GM21576 (cell line): ENCODE measurements at regions not wholly inside any gene's neighbourhood (a gene's known extent, or its start where the extent isn't known, plus 50 kb on each side); places are given as distances from the start of the nearest gene placed in this dataset.
A peak's percentile ranks its signal among the peaks of the same experiment; 100 is the strongest.
"Not testable (repeated sequence)": the region's sequence is repeated elsewhere in the genome, so short reads cannot be mapped to it uniquely, and the experiment has no call there.

Experiments used
- ATAC-seq: cut with Tn5 transposase; IDR thresholded peaks from one replicate; pipeline ENCODE4 v1.9.1; 2021; ENCODE audit warnings: mild to moderate bottlenecking, moderate library complexity; ENCODE audit not compliant: unreplicated experiment

- ATAC-seq: no peak
These were observed 310.9 kb upstream of the MAOA start for GRCh38 chrX:43345166-43345565.

DNA sequence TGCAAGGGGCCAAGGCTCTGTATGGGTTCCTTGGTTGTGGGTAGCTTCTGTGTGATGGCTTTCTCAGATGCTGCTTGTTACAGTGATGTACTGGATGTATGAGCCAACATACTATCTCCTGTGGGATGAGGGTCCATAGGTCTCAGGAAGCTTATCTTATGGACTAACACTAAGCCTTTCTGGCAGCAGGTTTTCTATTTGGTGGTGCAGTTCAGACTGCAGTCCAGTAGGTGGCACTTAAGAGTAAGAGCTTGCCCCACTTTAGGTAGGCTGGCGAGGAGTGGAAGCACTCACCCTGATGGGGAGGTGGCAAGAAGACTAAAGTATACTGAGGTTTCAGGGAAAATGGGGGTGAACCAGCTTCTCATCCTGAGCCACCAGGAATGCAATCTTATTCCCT is 306.7 kb upstream of the MAOA start:
- peak; percentile 56 for ATAC-seq

DNA sequence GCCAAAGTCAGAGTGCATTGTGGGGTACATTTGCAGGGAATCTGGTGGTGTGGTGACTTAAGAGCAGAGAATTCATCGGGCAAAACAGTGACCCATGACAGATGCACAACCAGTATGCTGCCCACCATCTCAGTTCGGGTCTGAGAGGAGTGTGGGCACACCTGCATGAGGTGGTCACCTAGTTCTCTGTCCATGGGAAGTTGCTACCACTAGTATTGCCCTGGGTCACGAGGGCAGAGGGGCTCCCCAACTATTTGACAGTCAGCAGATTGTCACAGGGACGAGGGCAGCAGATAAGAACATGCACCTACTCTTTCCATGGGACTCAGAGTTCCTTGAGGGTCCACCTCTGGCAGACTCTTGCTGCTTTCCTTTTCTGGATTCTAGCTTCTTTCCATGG is 305.2 kb upstream of the MAOA start:
- ATAC-seq: no peak

DNA sequence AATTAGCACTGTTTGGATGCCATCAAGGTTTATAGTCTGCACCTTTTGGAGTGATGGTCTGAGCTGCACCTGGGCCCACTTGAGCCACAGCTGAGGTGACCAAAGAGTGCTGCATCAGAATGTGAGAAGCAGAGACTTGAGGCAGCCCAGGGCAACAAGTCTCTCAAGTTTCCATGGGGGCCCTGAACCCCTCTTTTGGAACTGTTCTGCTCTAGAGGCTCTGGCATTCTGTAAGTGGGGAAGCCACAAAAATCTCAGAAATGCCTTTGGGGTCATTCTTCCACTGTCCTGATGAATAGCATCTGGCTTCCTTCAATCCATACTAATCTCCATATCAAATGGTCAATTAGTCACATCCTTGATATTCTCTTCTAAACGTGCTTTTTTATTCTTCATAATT is 298.4 kb upstream of the MAOA start:
- no peak for ATAC-seq

GRCh38 chrX:43373032-43373431 is 283.1 kb upstream of the MAOA start:
- ATAC-seq: no peak

- no peak for ATAC-seq
These were observed 281.0 kb upstream of the MAOA start for GRCh38 chrX:43375136-43375535.

DNA sequence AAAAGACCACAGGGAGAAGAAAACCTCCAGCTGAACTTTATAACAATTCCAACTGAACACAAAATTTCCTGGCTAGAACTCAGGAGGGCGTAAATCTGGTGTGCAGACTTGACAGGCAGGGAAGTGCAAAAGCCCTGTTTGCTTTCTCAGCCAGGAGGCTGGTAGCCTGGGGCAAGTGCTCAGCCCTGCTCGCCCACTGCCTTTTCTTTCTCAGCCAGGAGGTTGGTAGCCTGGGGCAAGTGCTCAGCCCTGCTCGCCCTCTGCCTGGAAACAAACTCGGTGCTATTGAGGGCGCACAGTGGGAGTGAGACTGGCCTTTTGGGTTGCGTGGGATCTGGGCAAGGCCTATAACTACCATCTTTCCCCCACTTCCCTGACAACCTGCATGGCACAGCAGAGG is 275.4 kb upstream of the MAOA start:
- no peak for ATAC-seq

DNA sequence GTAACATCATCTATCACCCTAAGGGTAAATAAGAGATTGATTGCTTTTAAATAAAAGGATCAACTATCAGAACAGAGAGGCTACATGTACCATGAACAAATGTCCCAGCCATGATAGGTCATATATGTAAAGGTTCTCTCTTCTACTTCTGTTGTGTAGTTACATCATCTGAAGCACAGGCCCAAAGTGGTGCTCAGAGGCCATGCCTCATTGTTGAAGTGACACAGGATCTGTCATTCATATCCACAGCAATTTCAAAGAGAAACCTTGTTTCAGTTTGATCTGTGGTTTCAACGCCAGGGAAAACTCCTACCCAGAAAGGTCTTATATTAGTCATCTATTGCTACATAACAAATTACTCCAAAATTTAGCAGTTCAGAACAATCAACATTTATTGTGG is 269.2 kb upstream of the MAOA start:
- no peak for ATAC-seq

GRCh38 chrX:43405191-43405590 is 250.9 kb upstream of the MAOA start:
- ATAC-seq: no peak

DNA sequence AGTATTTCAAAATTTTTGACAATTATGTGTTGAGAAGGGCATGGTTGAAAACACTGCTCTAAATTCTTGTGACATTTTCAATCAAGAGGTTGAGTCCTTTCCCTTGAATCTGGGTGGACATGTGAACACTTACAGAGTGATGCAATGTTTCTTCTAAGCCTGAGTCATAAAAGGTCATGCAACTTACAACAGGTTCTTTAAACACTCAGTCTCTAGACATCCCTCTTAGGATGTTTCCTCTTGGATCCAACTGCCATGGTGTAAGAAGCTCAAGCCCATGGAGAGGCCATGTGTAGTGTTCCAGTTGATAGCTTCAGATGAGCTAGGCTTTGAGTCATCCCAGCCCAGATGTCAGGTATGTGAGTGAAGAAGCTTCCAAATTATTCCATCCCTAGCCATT is 232.2 kb upstream of the MAOA start:
- ATAC-seq: no peak

DNA sequence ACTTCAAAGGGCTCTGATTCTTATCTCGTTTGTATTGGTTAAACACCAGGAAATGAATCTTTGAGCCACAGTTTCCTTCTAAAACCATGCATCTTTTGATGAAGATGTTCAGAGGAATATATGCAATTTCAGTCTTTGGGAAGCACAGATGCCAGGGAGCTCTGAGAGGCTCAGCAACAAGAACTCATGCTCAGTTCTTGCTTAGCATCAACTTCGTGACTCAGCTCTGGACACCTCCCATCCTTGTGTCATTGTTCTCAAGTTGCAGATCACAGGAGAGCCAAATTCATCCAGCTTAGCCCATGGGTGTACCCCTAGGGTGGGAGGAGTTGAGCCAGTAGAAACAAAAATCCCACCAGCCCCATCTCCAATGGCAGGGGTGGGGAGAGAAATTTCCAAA is 219.6 kb upstream of the MAOA start:
- ATAC-seq: no peak

DNA sequence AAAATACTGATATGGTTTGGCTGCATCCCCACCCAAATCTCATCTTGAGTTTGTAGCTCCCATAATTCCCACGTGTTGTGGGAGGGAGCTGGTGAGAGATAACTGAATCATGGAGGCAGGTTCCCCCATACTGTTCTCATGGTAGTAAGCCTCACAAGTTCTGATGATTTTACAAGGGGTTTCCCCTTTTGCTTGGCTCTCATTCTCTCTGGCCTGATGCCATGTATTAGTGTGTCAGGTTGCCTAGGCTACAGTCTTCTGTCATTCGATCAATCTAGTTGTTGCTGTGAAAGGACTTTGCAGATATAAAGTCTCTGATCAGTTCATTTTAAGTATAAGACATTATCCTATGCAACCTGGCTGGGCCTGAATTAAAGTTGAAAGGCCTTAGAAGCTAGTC is 209.3 kb upstream of the MAOA start:
- no peak for ATAC-seq

DNA sequence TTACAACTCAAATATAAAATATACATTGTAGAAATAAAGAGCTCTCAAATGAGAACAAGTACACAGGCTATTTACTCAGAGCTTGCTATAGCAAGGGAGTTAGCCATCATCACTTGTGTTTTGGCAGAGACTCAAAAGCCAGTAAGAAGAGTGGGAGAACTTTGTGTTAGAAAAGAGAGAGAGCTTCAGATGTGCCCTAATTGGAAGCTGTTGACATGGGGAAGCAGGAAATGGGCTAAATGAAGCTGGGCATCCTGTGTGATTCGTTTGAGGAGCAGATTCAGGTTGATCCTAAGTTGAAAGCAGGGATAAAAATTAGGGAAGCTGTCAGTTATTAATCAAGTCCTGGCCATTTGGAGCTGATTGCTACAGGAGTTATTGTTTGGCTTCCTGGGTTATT is 207.4 kb upstream of the MAOA start:
- no peak for ATAC-seq

- no peak for ATAC-seq
These were observed 205.7 kb upstream of the MAOA start for GRCh38 chrX:43450355-43450754.

DNA sequence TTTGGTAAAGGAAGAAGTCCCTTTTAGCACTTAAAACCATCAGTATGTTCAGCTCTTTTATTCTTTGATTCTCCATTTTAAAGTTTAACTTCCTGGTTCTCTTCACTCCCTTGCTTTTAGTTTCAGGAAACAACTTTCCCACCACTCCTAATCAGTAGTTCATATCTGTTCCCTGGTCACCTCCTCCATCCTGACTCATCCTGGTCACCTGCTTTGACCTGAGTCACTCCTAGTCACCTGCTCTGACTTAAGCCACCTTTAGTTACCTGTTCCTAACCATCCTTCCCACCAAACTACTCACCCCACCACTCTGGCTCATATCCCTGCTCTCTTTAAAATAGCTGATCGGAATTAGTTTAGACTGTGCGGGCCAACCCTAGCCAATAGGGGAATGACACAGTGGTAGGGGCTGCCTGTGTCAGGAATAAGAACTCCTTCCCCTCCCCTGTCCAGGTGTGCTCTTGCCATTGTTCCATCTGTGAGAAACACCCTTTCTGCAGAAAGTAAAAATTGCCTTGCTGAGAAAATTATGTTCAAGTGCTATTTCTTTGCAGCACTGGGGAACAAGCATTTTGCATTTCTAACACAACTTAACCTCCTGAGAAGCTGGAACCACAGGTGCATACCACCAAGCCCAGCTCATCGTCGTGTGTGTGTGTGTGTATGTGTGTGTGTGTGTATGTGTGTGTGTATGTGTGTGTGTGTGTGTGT is 204.0 kb upstream of the MAOA start:
- ATAC-seq: not testable (repeated sequence)

DNA sequence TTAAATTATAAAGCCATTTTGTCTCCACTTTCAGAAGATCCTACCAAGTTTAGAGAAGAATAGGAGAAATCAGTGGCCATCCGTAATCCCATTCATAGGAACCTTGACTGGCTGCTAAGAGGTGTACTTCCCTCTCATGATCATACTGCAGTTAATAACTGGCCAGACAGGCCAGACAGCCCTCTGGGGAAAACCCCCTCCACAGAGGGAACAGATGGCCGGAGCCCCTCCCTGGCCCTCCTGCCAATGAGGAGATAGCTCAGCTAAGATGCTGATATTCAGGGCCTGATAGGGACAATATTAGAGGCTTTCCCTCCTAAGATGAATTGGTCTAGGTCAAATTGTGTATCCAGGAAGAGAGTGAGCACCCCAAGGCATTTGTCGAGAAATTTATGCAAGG is 200.0 kb upstream of the MAOA start:
- ATAC-seq: no peak

GRCh38 chrX:43456906-43457305 is 199.2 kb upstream of the MAOA start:
- no peak for ATAC-seq

GRCh38 chrX:43467608-43468234 is 188.4 kb upstream of the MAOA start:
- ATAC-seq: no peak

DNA sequence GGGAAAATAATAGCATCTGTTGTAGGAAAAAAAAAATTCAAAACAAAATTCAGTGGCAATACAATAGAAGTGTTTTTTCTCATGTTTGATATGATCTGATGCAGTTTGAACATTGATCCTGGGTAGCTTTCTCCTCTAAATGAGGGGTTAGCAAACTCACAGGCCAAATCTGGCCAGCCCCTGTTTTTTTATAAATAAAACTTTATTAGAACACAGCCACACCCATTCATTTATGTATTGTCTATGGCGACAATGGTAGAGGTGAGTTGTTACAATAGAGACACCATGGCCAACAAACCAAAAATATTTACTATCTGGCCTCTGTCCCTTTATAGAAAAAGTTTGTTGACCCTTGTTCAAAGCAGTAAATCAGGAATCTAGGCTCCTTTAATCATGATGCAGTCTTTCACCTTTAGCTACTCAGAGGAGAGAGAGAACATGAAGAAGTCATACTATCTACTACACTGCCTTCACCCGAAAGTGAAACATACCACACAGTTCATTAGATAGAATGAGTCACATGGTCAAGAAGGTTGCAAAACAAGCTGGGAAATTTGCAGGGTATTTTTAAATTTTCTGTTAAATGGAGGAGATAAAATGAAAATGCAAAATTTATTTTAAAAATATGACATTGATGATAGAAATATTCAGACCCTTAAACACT is 186.6 kb upstream of the MAOA start:
- no peak for ATAC-seq

GRCh38 chrX:43474321-43474720 is 181.8 kb upstream of the MAOA start:
- ATAC-seq: no peak

DNA sequence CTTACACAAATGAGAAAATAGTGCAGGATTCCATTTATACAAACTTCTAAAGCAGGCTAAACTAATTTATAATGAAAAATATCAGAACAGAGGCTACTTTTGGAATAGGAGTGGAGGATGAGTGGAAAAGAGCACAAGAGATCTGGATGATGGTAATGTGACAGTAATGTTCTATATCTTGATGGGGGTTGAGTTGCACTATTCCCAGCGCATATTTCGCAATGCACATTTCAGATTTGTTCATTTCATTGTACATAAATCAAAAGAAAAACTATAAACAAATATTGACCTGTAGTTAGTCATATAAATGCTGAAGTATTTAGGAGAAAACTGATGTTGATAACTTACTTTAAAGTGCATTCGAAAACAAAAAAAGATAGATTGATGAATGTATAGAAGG is 177.0 kb upstream of the MAOA start:
- no peak for ATAC-seq

- ATAC-seq: no peak
These were observed 176.2 kb upstream of the MAOA start for GRCh38 chrX:43479850-43480249.
